Psoas muscle (tissue), 7 donors: ENCODE measurements at regions not wholly inside any gene's neighbourhood (a gene's known extent, or its start where the extent isn't known, plus 50 kb on each side); places are given as distances from the start of the nearest gene placed in this dataset.
A peak's percentile ranks its signal among the peaks of the same experiment; 100 is the strongest.

Source experiments
- ATAC-seq, 4 donors: fragments of 200-7000 bp; cut with Tn5 transposase; one replicate each; pipeline ENCODE4 v1.9.1; 2020; ENCODE audit warnings: moderate library complexity in 3 of 4, mild to moderate bottlenecking in 2 of 4
- DNase-seq, 2 donors: peaks; one replicate each; pipeline ENCODE4 v3.0.0-alpha.2; 2020
- H3K27ac ChIP-seq: fragments of 200-600 bp; one replicate; pipeline ENCODE4 v1.8.0; 2022
- H3K27me3 ChIP-seq, 3 donors: fragments of 200-600 bp in 1 of 3; one replicate each; pipeline versions ENCODE4 v1.6.1 to v1.8.0; 2013 to 2022; ENCODE audit warnings: low read length in 2 of 3, mild to moderate bottlenecking in 2 of 3, moderate library complexity in 1 of 3; ENCODE audit not compliant: insufficient read depth in 3 of 3
- H3K36me3 ChIP-seq, 2 donors: fragments of 200-600 bp in 1 of 2; one replicate each; pipeline versions ENCODE4 v1.6.1 to v1.8.0; 2013 to 2022; ENCODE audit warnings: low read depth in 1 of 2, mild to moderate bottlenecking in 1 of 2, moderate library complexity in 1 of 2; ENCODE audit not compliant: insufficient read depth in 1 of 2
- H3K4me1 ChIP-seq: fragments of 200-600 bp; one replicate; pipeline ENCODE4 v1.8.0; 2022
- H3K4me3 ChIP-seq: fragments of 200-600 bp; one replicate; pipeline ENCODE4 v1.8.0; 2022; ENCODE audit warnings: mild to moderate bottlenecking
- H3K9me3 ChIP-seq: fragments of 200-600 bp; one replicate; pipeline ENCODE4 v1.8.0; 2022
- WGBS, 3 donors: extraction: QIAGEN DNeasy Blood & Tissue Kit; methylation state at CpG; one replicate each; pipeline versions ENCODE4 v1.1.6 to v1.1.7; 2013; 5-methylcytosine and 5-hydroxymethylcytosine counted together
- intact Hi-C, 2 donors: fragments of 100-400 bp; cut with DNase I; formaldehyde crosslinking; loops; one replicate each; pipeline versions ENCODE4 v1.11.0 to v1.14.2; 2022
- TF ChIP-seq, protein P1 (sequence below): fragments of 200-600 bp; IDR thresholded peaks from one replicate; pipeline ENCODE4 v1.8.0; 2022; ENCODE audit warnings: antibody characterized with exemption
- donor health status: healthy with polysubstance abuse.
- donor health status: DM: no; HTN: no; CAD: no; lungs with moderate emphysema.
- donor health status: Bipolar disorder and iron deficiency.
- donor health status: healthy.
- donor health status: DM: yes; HTN: yes; CAD: no.
- donor health status: DM: no; HTN: no; CAD: no.
- donor health status: DM: yes; HTN: yes; CAD: no.

DNA sequence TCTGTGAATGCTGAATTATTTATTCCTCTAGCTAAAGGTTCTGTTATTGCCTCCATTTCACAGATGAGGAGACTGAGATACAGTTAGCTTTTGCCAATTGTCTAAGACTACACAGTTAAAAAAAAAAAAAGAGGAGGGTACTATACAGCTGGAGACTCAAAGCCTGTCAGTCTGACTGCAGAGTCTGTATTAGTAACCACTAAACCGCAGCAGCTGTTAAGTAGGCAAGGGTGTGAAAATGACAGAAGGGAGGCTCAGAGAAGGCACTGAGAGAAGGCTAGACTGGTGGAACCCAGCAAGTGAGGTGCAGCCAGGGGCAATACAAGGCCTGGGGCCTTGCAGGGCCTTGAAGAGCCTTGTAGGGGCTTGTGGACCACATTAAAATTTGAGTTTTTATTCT lies 181.2 kb downstream of the CSNK2A3 start:
- DNase-seq, result no peak
- Histone ChIP-seq H3K27me3 (no peaks in the 10 kb centered on the region), H3K4me1 (peaks cover 9% of the 10 kb centered on the region), H3K27ac (peak overlapping the region; percentile 38), H3K9me3 (no peaks in the 10 kb centered on the region), H3K36me3 (no peaks in the 10 kb centered on the region), H3K4me3 (no peak overlapping the region)
- intact Hi-C loops, result no loop called here
- peak; percentile 25 to 53 (median 48) for ATAC-seq
- TF ChIP-seq, protein P1, sequence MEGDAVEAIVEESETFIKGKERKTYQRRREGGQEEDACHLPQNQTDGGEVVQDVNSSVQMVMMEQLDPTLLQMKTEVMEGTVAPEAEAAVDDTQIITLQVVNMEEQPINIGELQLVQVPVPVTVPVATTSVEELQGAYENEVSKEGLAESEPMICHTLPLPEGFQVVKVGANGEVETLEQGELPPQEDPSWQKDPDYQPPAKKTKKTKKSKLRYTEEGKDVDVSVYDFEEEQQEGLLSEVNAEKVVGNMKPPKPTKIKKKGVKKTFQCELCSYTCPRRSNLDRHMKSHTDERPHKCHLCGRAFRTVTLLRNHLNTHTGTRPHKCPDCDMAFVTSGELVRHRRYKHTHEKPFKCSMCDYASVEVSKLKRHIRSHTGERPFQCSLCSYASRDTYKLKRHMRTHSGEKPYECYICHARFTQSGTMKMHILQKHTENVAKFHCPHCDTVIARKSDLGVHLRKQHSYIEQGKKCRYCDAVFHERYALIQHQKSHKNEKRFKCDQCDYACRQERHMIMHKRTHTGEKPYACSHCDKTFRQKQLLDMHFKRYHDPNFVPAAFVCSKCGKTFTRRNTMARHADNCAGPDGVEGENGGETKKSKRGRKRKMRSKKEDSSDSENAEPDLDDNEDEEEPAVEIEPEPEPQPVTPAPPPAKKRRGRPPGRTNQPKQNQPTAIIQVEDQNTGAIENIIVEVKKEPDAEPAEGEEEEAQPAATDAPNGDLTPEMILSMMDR, result no peak
- WGBS, 3 donors, result 65 to 75% (median 65%) methylated on average over 1 of the region's 1 CpG

DNA sequence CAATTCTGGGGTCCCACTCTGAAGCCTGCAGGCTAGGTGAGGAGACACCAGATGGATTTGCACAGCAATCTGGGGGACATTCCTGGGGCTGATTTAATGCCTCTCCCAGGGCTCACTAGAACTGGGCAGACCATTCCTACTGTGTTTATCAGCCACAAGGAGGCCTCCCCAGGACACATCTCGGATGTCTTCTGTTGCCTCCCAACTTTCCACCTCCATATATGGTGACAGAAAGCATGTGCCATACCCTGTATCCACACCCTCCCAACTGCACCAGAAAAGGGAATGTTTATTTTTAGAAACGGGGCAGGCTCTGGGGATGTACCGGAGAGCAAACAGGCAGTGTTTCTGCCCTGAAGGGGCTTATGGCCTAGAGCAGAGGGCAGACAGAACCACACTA lies 181.8 kb downstream of the CSNK2A3 start:
- intact Hi-C loops, result no loop called here
- TF ChIP-seq, protein P1, result no peak
- no peak for DNase-seq
- Histone ChIP-seq H3K36me3 (no peaks in the 10 kb centered on the region), H3K4me3 (no peak overlapping the region), H3K27ac (peak overlapping the region; percentile 38), H3K27me3 (no peaks in the 10 kb centered on the region), H3K4me1 (peaks cover 9% of the 10 kb centered on the region), H3K9me3 (no peaks in the 10 kb centered on the region)
- 20 to 32% (median 29%) methylated on average over 3 of the region's 3 CpGs for WGBS, 3 donors
- peak; percentile 84 to 95 (median 94) for ATAC-seq

DNA sequence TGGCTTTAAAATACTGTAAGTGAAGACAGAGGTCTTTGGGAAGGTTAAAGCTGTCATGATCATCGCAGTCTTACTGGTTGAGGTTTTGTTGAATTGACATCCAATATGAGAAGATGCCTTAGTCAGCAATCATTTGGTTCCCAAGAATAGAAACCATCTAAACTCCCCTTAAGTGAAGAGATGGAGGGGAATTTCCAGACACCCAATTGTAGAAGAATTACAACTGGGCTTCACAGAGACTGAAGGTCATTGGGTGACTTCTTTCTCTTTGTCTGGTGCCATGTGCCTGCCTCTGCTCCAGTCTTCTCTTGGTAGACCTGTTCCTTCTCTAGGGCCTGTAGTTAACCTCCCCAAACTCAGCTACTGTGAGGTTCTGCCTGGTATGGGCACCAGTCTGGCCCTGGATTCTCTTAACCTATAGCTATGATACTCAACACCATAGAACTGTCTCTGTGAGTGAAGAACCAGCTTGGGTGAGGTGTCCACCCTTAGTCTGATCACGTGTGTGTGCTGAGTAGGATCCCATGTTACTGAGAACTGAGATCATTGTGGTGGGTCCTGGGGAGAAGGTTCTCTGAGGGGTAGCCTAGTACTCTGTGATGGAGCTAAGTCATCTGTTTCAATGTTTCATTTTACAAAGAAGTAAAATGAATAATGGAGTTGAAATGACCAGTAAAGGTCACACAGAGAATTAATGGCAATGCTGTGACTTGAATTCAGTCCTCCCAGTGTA lies 182.5 kb downstream of the CSNK2A3 start:
- H3K4me3 ChIP-seq, result no peak overlapping the region
- WGBS, 3 donors, result 88 to 96% (median 90%) methylated on average over 2 of the region's 2 CpGs
- TF ChIP-seq, protein P1, result no peak
- H3K27me3 ChIP-seq, result no peaks in the 10 kb centered on the region
- no peak overlapping the region for H3K27ac ChIP-seq
- DNase-seq (no peak), ATAC-seq (no peak)
- H3K36me3 ChIP-seq, result no peaks in the 10 kb centered on the region
- no peaks in the 10 kb centered on the region for H3K9me3 ChIP-seq
- H3K4me1 ChIP-seq, result peaks cover 9% of the 10 kb centered on the region
- intact Hi-C loops, result no loop called here

DNA sequence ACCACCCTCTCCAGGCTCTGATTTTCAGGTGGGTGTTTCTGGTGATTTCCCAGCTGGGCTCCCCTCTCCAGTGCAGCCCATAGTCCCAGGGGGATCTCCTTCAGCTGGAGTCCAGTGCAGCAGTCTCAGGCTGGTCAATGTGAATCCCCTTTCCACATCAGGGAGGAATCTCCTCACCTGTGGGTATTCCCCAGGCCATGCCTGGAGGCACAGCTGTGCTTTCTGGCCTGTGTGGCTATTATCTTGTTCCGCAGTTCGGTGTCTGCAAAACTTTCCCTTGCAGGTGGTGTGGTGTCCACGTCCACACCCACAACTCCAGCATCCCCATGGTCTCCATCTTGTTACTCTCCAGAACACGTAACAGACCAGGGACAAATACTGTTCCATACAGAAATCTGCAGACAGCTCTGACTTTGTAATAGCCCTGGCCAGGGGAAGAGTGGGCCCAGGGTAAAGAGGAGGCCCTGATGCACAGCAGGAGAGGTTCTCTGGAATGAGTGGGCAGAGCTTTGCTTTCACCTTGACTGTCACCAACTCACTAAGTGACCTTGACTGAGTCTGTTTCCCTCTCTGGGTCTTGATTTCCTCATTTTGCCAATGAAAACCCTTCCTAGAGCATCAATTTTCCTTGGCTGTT lies 183.2 kb downstream of the CSNK2A3 start:
- H3K27me3 ChIP-seq, result no peaks in the 10 kb centered on the region
- WGBS, 3 donors, result 94 to 98% (median 96%) methylated on average over 4 of the region's 4 CpGs
- ATAC-seq, result no peak
- no peaks in the 10 kb centered on the region for H3K36me3 ChIP-seq
- no peak overlapping the region for H3K27ac ChIP-seq
- no peaks in the 10 kb centered on the region for H3K9me3 ChIP-seq
- no peak for DNase-seq
- TF ChIP-seq, protein P1, result no peak
- intact Hi-C loops, result no loop called here
- no peak overlapping the region for H3K4me3 ChIP-seq
- peaks cover 9% of the 10 kb centered on the region for H3K4me1 ChIP-seq
